ENCODE measurements at regions not wholly inside any gene's neighbourhood (a gene's known extent, or its start where the extent isn't known, plus 50 kb on each side); places are given as distances from the start of the nearest gene placed in this dataset.

GRCh38 chr2:234298918-234299317 lies 198.0 kb downstream of the ARL4C start:
- 78 to 85% methylated on average over 3 of the region's 3 CpGs for WGBS, 2 donors (ENCODE audit: low coverage in 1 of 2)
- TF ChIP-seq POLR2A (IDR thresholded peaks at IDR 0.05) (no peak), POLR2AphosphoS5 (IDR thresholded peaks at IDR 0.05) (no peak), CTCF (IDR thresholded peaks at IDR 0.05) (no peak), EP300 (IDR thresholded peaks at IDR 0.05) (no peak)
- peaks cover 0 to 17% (median 0%) of the 10 kb centered on the region in 3 donors for H3K4me1 ChIP-seq
- ATAC-seq, result no peak
- no peak overlapping the region for H3K4me3 ChIP-seq
- no peak overlapping the region for H3K27ac ChIP-seq
- H3K27me3 ChIP-seq, result no peaks in the 10 kb centered on the region
- H3K36me3 ChIP-seq, result no peaks in the 10 kb centered on the region
- H3K9me3 ChIP-seq, result no peaks in the 10 kb centered on the region

GRCh38 chr2:234296991-234297390 lies 199.9 kb downstream of the ARL4C start:
- TF ChIP-seq EP300 (IDR thresholded peaks at IDR 0.05), result no peak
- no peak for TF ChIP-seq CTCF (IDR thresholded peaks at IDR 0.05)
- TF ChIP-seq POLR2AphosphoS5 (IDR thresholded peaks at IDR 0.05), result no peak
- no peak for TF ChIP-seq POLR2A (IDR thresholded peaks at IDR 0.05)
- ATAC-seq, result no peak

GRCh38 chr2:234293973-234294372 lies 202.9 kb downstream of the ARL4C start:
- no peaks in the 10 kb centered on the region for H3K27me3 ChIP-seq
- H3K9me3 ChIP-seq, result no peaks in the 10 kb centered on the region
- TF ChIP-seq CTCF (IDR thresholded peaks at IDR 0.05) (no peak), POLR2A (IDR thresholded peaks at IDR 0.05) (no peak)
- H3K27ac ChIP-seq, result no peak overlapping the region
- no peak for ATAC-seq
- no peak overlapping the region for H3K4me3 ChIP-seq
- no peaks in the 10 kb centered on the region for H3K36me3 ChIP-seq
- 57 to 94% methylated on average over 2 to 4 of the region's 4 CpGs for WGBS, 2 donors (ENCODE audit: low coverage in 1 of 2)
- H3K4me1 ChIP-seq, result no peaks in the 10 kb centered on the region

More at GRCh38 chr2:234296991-234297390, 199.9 kb downstream of the ARL4C start:
- Histone ChIP-seq H3K4me1 (peaks cover 0 to 14% (median 0%) of the 10 kb centered on the region in 3 donors), H3K4me3 (no peak overlapping the region), H3K36me3 (no peaks in the 10 kb centered on the region), H3K27me3 (no peaks in the 10 kb centered on the region), H3K9me3 (no peaks in the 10 kb centered on the region), H3K27ac (no peak overlapping the region)
- 88 to 100% methylated on average over 1 of the region's 1 CpG for WGBS, 2 donors (ENCODE audit: low coverage in 1 of 2)

GRCh38 chr2:234292962-234293243 lies 204.0 kb downstream of the ARL4C start:
- no peak for TF ChIP-seq POLR2AphosphoS5 (IDR thresholded peaks at IDR 0.05)
- TF ChIP-seq CTCF (IDR thresholded peaks at IDR 0.05), result no peak
- no peak for TF ChIP-seq POLR2A (IDR thresholded peaks at IDR 0.05)
- TF ChIP-seq EP300 (IDR thresholded peaks at IDR 0.05), result no peak
- Histone ChIP-seq H3K36me3 (no peaks in the 10 kb centered on the region), H3K9me3 (no peaks in the 10 kb centered on the region), H3K4me3 (no peak overlapping the region), H3K4me1 (no peaks in the 10 kb centered on the region), H3K27ac (no peak overlapping the region), H3K27me3 (no peaks in the 10 kb centered on the region)
- no peak for ATAC-seq

GRCh38 chr2:234292205-234292961 lies 204.5 kb downstream of the ARL4C start:
- 76 to 80% methylated on average over 10 of the region's 10 CpGs for WGBS, 2 donors (ENCODE audit: low coverage in 1 of 2)
- peak overlapping the region in 1 of 4 donors; percentile 32 for H3K27ac ChIP-seq
- no peaks in the 10 kb centered on the region for H3K9me3 ChIP-seq
- TF ChIP-seq CTCF (IDR thresholded peaks at IDR 0.05) (no peak), POLR2AphosphoS5 (IDR thresholded peaks at IDR 0.05) (no peak), POLR2A (IDR thresholded peaks at IDR 0.05) (no peak), EP300 (IDR thresholded peaks at IDR 0.05) (no peak)
- no peaks in the 10 kb centered on the region for H3K27me3 ChIP-seq
- no peaks in the 10 kb centered on the region for H3K4me1 ChIP-seq
- ATAC-seq, result no peak
- H3K36me3 ChIP-seq, result no peaks in the 10 kb centered on the region
- H3K4me3 ChIP-seq, result no peak overlapping the region

All from gastroesophageal sphincter (tissue), 4 donors.